Chondrocyte (in vitro differentiated cells): ENCODE measurements at regions not wholly inside any gene's neighbourhood (a gene's known extent, or its start where the extent isn't known, plus 50 kb on each side); places are given as distances from the start of the nearest gene placed in this dataset.

Source experiments
- DNase-seq: peaks from one replicate; pipeline ENCODE4 v3.0.0; 2021; ENCODE audit warnings: mixed read lengths, low spot score
- H3K27ac Mint-ChIP-seq: one replicate; pipeline ENCODE4 v1.8.0; 2021; ENCODE audit warnings: mild to moderate bottlenecking, moderate library complexity, mixed read lengths; ENCODE audit not compliant: unreplicated experiment
- H3K27me3 Mint-ChIP-seq: 2 replicates; pipeline ENCODE4 v1.8.0; 2021; ENCODE audit warnings: low read depth, mixed read lengths
- H3K36me3 Mint-ChIP-seq: 2 replicates; pipeline ENCODE4 v1.8.0; 2021; ENCODE audit warnings: low read depth, mixed read lengths
- H3K4me1 Mint-ChIP-seq: 2 replicates; pipeline ENCODE4 v1.8.0; 2021; ENCODE audit warnings: low read depth, mild to moderate bottlenecking, mixed read lengths
- H3K4me3 Mint-ChIP-seq: one replicate; pipeline ENCODE4 v1.8.0; 2021; ENCODE audit warnings: mild to moderate bottlenecking, moderate library complexity, mixed read lengths; ENCODE audit not compliant: unreplicated experiment
- H3K9me3 Mint-ChIP-seq: 2 replicates; pipeline ENCODE4 v1.8.0; 2021; ENCODE audit warnings: low read depth, mixed read lengths
- TF ChIP-seq, protein P1 (sequence below): fragments of 200-600 bp; sonication (generic); IDR thresholded peaks from 2 replicates; pipeline ENCODE4 v1.5.0; 2021; ENCODE audit warnings: antibody characterized with exemption, mild to moderate bottlenecking, moderate library complexity

DNA sequence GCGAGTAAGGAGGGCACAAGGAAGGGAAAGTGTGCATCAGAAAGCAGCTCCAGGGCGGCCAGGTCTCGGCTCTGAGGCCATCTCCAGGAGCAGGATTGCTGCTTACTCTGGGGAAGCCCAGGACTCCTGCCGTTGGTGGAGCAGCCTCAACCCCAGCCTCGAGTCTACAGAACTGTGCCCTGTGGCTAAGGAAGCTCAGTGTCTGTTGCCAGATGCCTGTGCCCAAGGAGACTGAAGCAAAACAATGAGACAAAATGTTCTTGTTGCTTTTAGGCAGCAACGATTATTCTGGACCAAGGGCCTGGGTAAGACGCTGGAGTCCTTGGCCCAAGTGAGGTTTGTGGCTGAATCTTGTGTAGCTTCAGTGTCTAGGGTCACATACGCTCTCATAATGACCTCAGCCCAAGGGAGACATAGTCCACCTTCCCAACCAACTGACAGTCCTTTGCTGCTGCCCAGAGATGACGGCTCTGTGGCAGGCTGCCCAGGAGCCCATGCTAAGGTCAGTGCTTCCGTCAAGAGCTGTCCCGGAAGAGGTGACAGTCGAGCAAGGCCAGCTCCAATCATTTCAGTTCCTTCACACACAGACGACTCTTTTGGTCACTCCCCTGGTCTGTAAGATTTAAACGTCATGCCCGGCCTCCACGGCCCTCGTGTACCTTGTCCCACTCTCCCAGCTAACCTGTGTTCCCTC is 223.8 kb downstream of the TTC32 start:
- Mint-ChIP-seq H3K36me3 (no peaks in the 10 kb centered on the region), H3K4me3 (no peak overlapping the region), H3K9me3 (no peaks in the 10 kb centered on the region), H3K4me1 (peaks cover 38% of the 10 kb centered on the region), H3K27me3 (no peaks in the 10 kb centered on the region), H3K27ac (no peak overlapping the region)
- TF ChIP-seq, protein P1, sequence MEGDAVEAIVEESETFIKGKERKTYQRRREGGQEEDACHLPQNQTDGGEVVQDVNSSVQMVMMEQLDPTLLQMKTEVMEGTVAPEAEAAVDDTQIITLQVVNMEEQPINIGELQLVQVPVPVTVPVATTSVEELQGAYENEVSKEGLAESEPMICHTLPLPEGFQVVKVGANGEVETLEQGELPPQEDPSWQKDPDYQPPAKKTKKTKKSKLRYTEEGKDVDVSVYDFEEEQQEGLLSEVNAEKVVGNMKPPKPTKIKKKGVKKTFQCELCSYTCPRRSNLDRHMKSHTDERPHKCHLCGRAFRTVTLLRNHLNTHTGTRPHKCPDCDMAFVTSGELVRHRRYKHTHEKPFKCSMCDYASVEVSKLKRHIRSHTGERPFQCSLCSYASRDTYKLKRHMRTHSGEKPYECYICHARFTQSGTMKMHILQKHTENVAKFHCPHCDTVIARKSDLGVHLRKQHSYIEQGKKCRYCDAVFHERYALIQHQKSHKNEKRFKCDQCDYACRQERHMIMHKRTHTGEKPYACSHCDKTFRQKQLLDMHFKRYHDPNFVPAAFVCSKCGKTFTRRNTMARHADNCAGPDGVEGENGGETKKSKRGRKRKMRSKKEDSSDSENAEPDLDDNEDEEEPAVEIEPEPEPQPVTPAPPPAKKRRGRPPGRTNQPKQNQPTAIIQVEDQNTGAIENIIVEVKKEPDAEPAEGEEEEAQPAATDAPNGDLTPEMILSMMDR: no peak
- no peak for DNase-seq

DNA sequence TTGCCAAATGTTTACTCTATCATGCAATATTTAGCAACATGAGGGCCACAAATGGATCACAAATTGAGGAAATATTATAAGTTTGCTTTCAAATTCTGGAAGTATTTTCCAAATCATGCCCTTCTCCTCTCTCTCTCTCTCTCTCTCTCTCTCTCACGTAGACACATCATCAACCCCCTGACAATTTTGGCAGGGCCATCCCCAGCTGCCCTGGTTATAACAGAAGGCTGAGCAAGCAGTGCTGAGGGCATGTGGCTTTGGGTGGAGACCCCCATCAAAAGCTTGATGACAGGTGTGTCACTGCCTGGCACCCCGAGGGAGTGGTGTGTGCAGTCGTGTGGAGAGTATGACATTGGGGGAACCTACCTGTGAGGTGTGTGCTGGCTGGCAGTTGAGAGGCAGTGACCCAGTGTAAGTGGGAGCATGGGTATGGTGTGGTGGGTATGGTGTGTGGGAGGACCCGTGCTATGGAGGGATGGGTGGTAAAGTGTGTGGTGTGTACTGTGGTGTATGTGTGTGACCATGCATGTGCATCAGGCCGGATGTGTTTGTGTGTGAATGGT is 224.5 kb downstream of the TTC32 start:
- no peak overlapping the region for H3K4me3 Mint-ChIP-seq
- H3K36me3 Mint-ChIP-seq: no peaks in the 10 kb centered on the region
- no peaks in the 10 kb centered on the region for H3K9me3 Mint-ChIP-seq
- TF ChIP-seq, protein P1: no peak
- no peak overlapping the region for H3K27ac Mint-ChIP-seq
- H3K27me3 Mint-ChIP-seq: no peaks in the 10 kb centered on the region
- no peak for DNase-seq
- peaks cover 43% of the 10 kb centered on the region for H3K4me1 Mint-ChIP-seq

DNA sequence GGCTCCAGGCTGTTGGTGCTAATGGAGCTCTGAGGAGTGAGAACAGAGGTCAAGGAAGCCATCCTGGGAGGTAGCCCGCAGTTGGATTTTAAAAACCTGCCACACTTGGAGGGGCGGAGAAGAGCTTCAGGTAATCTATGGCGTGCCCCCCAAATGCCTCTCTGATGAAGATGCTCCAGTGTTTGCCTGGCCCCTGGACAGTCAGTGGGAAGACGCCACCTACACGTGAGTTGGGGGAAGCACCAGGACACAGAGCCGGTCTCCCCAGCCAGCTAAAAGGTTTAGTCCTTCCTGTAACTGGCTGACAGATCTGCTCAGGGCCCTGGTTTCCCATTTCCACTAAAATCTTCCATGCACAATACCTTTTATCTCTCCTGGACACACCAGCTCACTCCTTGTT is 225.0 kb downstream of the TTC32 start:
- DNase-seq: no peak
- H3K27me3 Mint-ChIP-seq: no peaks in the 10 kb centered on the region
- H3K36me3 Mint-ChIP-seq: no peaks in the 10 kb centered on the region
- no peaks in the 10 kb centered on the region for H3K9me3 Mint-ChIP-seq
- H3K27ac Mint-ChIP-seq: no peak overlapping the region
- H3K4me3 Mint-ChIP-seq: no peak overlapping the region
- TF ChIP-seq, protein P1: no peak
- peaks cover 43% of the 10 kb centered on the region for H3K4me1 Mint-ChIP-seq

DNA sequence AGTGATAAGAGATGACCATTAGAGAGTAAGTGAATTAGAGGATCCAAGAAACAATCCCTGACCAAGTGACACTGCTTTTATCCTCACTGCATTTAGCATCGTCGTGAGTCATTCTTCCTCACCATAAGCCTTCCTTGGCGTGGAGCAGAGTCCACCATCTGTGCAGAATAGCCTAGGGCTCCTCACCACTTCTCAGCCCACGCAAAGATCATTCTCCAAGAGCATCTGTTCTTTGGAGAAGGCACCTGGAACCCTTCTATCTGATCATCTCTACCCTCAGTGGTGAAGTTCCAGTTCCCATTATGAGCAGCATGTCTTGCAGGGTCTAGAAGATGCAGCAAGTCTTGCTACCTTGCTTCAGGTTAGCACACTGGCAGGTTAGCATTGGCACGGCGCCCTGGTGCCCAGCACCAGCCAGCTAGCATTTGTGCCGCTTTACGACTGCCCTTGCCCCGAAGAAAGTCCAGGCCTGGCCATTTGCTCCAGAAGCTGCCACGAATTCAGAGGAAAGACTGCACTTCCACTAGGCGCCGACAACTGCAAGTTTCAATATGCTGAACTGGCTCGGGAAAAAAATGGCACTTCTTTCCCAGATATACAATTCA is 225.8 kb downstream of the TTC32 start:
- TF ChIP-seq, protein P1: no peak
- no peak for DNase-seq
- H3K4me1 Mint-ChIP-seq: peaks cover 43% of the 10 kb centered on the region
- H3K4me3 Mint-ChIP-seq: no peak overlapping the region
- H3K27ac Mint-ChIP-seq: no peak overlapping the region
- no peaks in the 10 kb centered on the region for H3K36me3 Mint-ChIP-seq
- no peaks in the 10 kb centered on the region for H3K27me3 Mint-ChIP-seq
- H3K9me3 Mint-ChIP-seq: no peaks in the 10 kb centered on the region

DNA sequence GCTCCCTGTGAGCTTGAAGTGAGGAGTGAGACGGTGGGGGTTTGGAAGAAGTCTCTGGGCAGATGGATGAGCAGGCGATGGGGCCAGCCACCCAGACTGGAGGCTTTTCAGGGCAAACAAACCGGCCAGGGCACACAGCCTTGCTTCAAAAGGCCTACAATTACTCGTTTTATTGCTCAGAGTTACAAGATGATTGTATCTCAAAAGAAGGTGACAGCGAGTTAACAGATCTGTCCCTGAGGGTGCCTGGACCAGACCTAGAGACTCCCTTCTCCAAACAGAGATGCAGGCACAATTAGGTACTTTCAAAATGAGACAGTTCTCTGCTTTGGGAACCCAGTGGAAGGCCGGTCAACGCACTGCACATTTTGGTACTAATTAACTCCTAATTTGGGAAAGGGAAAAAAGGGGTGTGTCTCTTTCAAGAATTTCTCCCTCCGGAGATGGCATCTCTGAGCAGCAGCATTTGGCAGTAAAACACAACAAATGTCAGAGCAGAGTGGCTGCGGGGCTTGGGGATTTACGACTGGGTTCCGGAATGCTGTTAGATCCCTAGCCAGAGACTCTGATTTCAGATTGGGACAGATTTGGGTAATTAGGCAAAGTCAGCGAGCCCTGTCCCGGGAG is 226.7 kb downstream of the TTC32 start:
- no peak overlapping the region for H3K4me3 Mint-ChIP-seq
- TF ChIP-seq, protein P1: no peak
- H3K4me1 Mint-ChIP-seq: peaks cover 43% of the 10 kb centered on the region
- H3K9me3 Mint-ChIP-seq: no peaks in the 10 kb centered on the region
- H3K27ac Mint-ChIP-seq: peak overlapping the region; percentile 68
- H3K27me3 Mint-ChIP-seq: no peaks in the 10 kb centered on the region
- DNase-seq: no peak
- H3K36me3 Mint-ChIP-seq: no peaks in the 10 kb centered on the region
